ENCODE measurements at regions not wholly inside any gene's neighbourhood (a gene's known extent, or its start where the extent isn't known, plus 50 kb on each side); places are given as distances from the start of the nearest gene placed in this dataset.

DNA sequence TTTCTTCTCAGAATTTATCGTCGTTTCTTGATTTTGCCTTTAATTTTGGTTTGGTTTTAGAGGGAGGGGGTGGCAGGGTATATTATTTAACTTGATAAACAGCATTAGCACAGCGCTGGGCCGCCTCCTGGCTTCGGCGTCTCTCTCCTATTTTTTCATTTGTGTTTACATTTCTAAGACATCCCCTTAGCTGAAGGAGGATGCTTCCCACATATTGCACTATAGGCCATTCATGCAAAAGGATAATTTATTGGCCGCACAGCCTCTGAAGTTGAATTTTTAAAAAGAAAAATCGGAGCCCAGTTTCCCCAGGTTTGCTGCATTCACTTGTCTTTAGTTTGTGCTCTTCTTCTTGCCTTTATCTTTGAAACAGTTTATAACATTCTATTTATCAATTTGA is 497.4 kb upstream of the ZFHX3 start:
- Mint-ChIP-seq H3K9me3 (no peaks in the 10 kb centered on the region), H3K4me3 (peak overlapping the region; percentile 19), H3K36me3 (no peaks in the 10 kb centered on the region), H3K27ac (no peak overlapping the region), H3K4me1 (ENCODE audit: unreplicated experiment) (peaks cover 50% of the 10 kb centered on the region), H3K27me3 (peaks cover 55% of the 10 kb centered on the region)
- TF ChIP-seq, protein P1, sequence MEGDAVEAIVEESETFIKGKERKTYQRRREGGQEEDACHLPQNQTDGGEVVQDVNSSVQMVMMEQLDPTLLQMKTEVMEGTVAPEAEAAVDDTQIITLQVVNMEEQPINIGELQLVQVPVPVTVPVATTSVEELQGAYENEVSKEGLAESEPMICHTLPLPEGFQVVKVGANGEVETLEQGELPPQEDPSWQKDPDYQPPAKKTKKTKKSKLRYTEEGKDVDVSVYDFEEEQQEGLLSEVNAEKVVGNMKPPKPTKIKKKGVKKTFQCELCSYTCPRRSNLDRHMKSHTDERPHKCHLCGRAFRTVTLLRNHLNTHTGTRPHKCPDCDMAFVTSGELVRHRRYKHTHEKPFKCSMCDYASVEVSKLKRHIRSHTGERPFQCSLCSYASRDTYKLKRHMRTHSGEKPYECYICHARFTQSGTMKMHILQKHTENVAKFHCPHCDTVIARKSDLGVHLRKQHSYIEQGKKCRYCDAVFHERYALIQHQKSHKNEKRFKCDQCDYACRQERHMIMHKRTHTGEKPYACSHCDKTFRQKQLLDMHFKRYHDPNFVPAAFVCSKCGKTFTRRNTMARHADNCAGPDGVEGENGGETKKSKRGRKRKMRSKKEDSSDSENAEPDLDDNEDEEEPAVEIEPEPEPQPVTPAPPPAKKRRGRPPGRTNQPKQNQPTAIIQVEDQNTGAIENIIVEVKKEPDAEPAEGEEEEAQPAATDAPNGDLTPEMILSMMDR (conservative IDR thresholded peaks at IDR 0.05): no peak
- DNase-seq (ENCODE audit: extremely low spot score, unreplicated experiment): no peak

GRCh38 chr16:73544826-73545225 is 496.9 kb upstream of the ZFHX3 start:
- Mint-ChIP-seq H3K4me3 (no peak overlapping the region), H3K9me3 (no peaks in the 10 kb centered on the region), H3K4me1 (ENCODE audit: unreplicated experiment) (peaks cover 52% of the 10 kb centered on the region), H3K27me3 (peaks cover 54% of the 10 kb centered on the region), H3K27ac (no peak overlapping the region), H3K36me3 (no peaks in the 10 kb centered on the region)
- DNase-seq (ENCODE audit: extremely low spot score, unreplicated experiment): no peak
- TF ChIP-seq, protein P1 (conservative IDR thresholded peaks at IDR 0.05): no peak

- Mint-ChIP-seq H3K27ac (no peak overlapping the region), H3K27me3 (peaks cover 49% of the 10 kb centered on the region), H3K4me1 (ENCODE audit: unreplicated experiment) (peaks cover 47% of the 10 kb centered on the region), H3K4me3 (peak overlapping the region; percentile 20), H3K9me3 (no peaks in the 10 kb centered on the region), H3K36me3 (no peaks in the 10 kb centered on the region)
- TF ChIP-seq, protein P1 (conservative IDR thresholded peaks at IDR 0.05): no peak
- no peak for DNase-seq (ENCODE audit: extremely low spot score, unreplicated experiment)
These were observed 496.2 kb upstream of the ZFHX3 start for GRCh38 chr16:73543970-73544599.

DNA sequence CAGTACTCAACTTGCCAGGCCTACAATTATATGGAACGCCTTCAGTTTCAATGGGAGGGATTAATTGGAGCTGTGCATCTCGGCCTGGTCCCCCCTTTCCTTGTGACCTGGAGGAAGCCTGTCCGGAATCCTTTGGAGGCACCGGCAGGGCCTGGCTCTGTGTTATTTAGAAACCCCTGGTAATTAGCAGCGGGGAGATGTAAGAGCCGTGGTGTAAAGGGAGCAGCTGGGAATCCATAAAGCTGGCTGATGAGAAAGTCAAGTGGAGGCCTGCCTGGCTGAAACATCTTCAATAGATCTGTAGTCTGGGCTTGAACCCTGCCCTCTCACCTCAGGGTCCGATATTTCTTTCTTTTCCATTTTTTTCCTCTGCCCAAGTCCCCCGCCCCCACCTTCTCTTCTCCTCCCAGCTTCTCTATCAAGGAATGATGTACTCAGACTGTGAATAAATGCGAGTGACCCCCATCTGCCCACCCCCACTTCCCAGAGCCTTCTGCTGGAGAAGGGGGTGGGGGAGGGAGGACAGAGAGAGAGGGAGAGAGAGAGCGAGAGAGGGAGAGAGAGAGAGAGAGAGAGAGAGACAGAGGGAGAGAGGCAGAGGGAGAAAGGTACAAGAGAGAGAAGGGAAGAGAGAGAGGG is 495.5 kb upstream of the ZFHX3 start:
- no peak for DNase-seq (ENCODE audit: extremely low spot score, unreplicated experiment)
- peaks cover 49% of the 10 kb centered on the region for H3K27me3 Mint-ChIP-seq
- H3K36me3 Mint-ChIP-seq: no peaks in the 10 kb centered on the region
- no peaks in the 10 kb centered on the region for H3K9me3 Mint-ChIP-seq
- H3K27ac Mint-ChIP-seq: no peak overlapping the region
- TF ChIP-seq, protein P1 (conservative IDR thresholded peaks at IDR 0.05): no peak
- H3K4me3 Mint-ChIP-seq: no peak overlapping the region
- H3K4me1 Mint-ChIP-seq (ENCODE audit: unreplicated experiment): peaks cover 47% of the 10 kb centered on the region

GRCh38 chr16:73542885-73543284 is 495.0 kb upstream of the ZFHX3 start:
- DNase-seq (ENCODE audit: extremely low spot score, unreplicated experiment): no peak
- Mint-ChIP-seq H3K27ac (no peak overlapping the region), H3K27me3 (peaks cover 47% of the 10 kb centered on the region), H3K4me1 (ENCODE audit: unreplicated experiment) (peaks cover 44% of the 10 kb centered on the region), H3K36me3 (no peaks in the 10 kb centered on the region), H3K4me3 (no peak overlapping the region), H3K9me3 (no peaks in the 10 kb centered on the region)
- TF ChIP-seq, protein P1 (conservative IDR thresholded peaks at IDR 0.05): no peak
